Neural progenitor cell (in vitro differentiated cells): ENCODE measurements at regions not wholly inside any gene's neighbourhood (a gene's known extent, or its start where the extent isn't known, plus 50 kb on each side); places are given as distances from the start of the nearest gene placed in this dataset.

Experiments used
- DNase-seq: peaks from one replicate; pipeline ENCODE4 v3.0.0-alpha.2; 2016; ENCODE audit warnings: low spot score
- H2AFZ ChIP-seq: fragments of 200-600 bp; sonication (generic); replicated peaks from 2 replicates; pipeline ENCODE4 v1.6.1; 2016; ENCODE audit warnings: antibody characterized with exemption
- H3F3A ChIP-seq: fragments of 200-600 bp; sonication (generic); 2 replicates; pipeline ENCODE4 v1.6.1; 2016; ENCODE audit warnings: antibody characterized with exemption, low read depth
- H3K27ac ChIP-seq: fragments of 200-600 bp; sonication (generic); 2 replicates; pipeline ENCODE4 v1.5.1; 2016; ENCODE audit warnings: mild to moderate bottlenecking
- H3K27me3 ChIP-seq: fragments of 200-600 bp; sonication (generic); 2 replicates; pipeline ENCODE4 v1.6.1; 2016; ENCODE audit warnings: mild to moderate bottlenecking, moderate library complexity
- H3K36me3 ChIP-seq: fragments of 200-600 bp; sonication (generic); 2 replicates; pipeline ENCODE4 v1.5.1; 2016
- H3K4me1 ChIP-seq: fragments of 200-600 bp; sonication (generic); 2 replicates; pipeline ENCODE4 v1.6.1; 2016; ENCODE audit warnings: mixed run types
- H3K4me2 ChIP-seq: fragments of 200-600 bp; sonication (generic); 2 replicates; pipeline ENCODE4 v1.6.1; 2016
- H3K4me3 ChIP-seq: fragments of 200-600 bp; sonication (generic); 2 replicates; pipeline ENCODE4 v1.5.1; 2016
- H3K79me2 ChIP-seq: fragments of 200-600 bp; sonication (generic); 2 replicates; pipeline ENCODE4 v1.6.1; 2016; ENCODE audit warnings: low read depth
- H3K9ac ChIP-seq: fragments of 200-600 bp; sonication (generic); 2 replicates; pipeline ENCODE4 v1.6.1; 2016
- H3K9me3 ChIP-seq: fragments of 200-600 bp; sonication (generic); 2 replicates; pipeline ENCODE4 v1.5.1; 2016; ENCODE audit warnings: low read depth
- H4K20me1 ChIP-seq: fragments of 200-600 bp; sonication (generic); 2 replicates; pipeline ENCODE4 v1.6.1; 2016; ENCODE audit warnings: low read depth
- H3K27ac Mint-ChIP-seq: 3 replicates; pipeline ENCODE4 v1.8.0; 2021; ENCODE audit warnings: mixed read lengths
- H3K27me3 Mint-ChIP-seq: 2 replicates; pipeline ENCODE4 v1.8.0; 2022; ENCODE audit warnings: low read depth, mild to moderate bottlenecking, inconsistent platforms, moderate library complexity, mixed read lengths; ENCODE audit not compliant: insufficient read depth
- H3K36me3 Mint-ChIP-seq: 3 replicates; pipeline ENCODE4 v1.8.0; 2021; ENCODE audit warnings: mixed read lengths
- H3K4me1 Mint-ChIP-seq: 3 replicates; pipeline ENCODE4 v1.8.0; 2021; ENCODE audit warnings: mixed read lengths
- H3K4me3 Mint-ChIP-seq: 3 replicates; pipeline ENCODE4 v1.8.0; 2021; ENCODE audit warnings: mild to moderate bottlenecking, moderate library complexity, mixed read lengths
- H3K9me3 Mint-ChIP-seq: 3 replicates; pipeline ENCODE4 v1.8.0; 2020; ENCODE audit warnings: mixed read lengths
- EZH2 ChIP-seq: fragments of 200-600 bp; sonication (generic); IDR thresholded peaks from 2 replicates; pipeline ENCODE4 v1.6.1; 2017; ENCODE audit warnings: antibody characterized with exemption, mild to moderate bottlenecking, moderate library complexity
- EZH2phosphoT487 ChIP-seq: fragments of 200-600 bp; sonication (generic); IDR thresholded peaks from 2 replicates; pipeline ENCODE4 v1.6.1; 2017; ENCODE audit warnings: antibody characterized with exemption
- TF ChIP-seq, protein P1 (sequence below): fragments of 200-600 bp; sonication (generic); IDR thresholded peaks from 2 replicates; pipeline ENCODE4 v1.5.1; 2017; ENCODE audit warnings: antibody characterized with exemption, mild to moderate bottlenecking

DNA sequence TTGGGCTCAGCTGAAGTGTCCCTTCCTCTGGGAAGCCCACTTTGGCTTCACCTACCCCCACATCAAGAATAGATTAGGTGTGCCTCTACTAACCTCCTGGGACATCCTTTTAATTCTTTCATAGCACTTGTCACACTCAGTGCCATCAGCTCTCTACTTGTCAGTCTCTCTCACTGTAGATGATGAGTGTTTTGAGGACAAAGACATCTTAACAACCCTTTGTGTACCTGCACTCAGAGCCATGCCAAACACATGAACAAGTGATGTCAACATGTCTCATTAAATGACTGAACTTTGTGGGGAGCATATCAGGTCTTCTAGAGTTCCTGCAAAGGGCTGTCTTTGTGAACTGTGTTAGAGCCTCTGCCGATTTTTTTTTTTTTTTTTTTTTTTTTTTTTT, 87.0 kb upstream of the AMOTL1 start:
- no peak overlapping the region for H3K4me3 Mint-ChIP-seq
- Histone ChIP-seq H3K27me3 (no peaks in the 10 kb centered on the region), H3F3A (no peaks in the 10 kb centered on the region), H3K4me1 (peaks cover 7% of the 10 kb centered on the region), H3K9ac (no peak overlapping the region), H3K79me2 (no peaks in the 10 kb centered on the region), H3K9me3 (peaks cover 6% of the 10 kb centered on the region), H4K20me1 (no peaks in the 10 kb centered on the region), H3K36me3 (no peaks in the 10 kb centered on the region), H3K4me3 (no peak overlapping the region), H3K27ac (no peak overlapping the region), H3K4me2 (no peak overlapping the region), H2AFZ (no peak overlapping the region)
- H3K27ac Mint-ChIP-seq, result no peak overlapping the region
- TF ChIP-seq, protein P1, sequence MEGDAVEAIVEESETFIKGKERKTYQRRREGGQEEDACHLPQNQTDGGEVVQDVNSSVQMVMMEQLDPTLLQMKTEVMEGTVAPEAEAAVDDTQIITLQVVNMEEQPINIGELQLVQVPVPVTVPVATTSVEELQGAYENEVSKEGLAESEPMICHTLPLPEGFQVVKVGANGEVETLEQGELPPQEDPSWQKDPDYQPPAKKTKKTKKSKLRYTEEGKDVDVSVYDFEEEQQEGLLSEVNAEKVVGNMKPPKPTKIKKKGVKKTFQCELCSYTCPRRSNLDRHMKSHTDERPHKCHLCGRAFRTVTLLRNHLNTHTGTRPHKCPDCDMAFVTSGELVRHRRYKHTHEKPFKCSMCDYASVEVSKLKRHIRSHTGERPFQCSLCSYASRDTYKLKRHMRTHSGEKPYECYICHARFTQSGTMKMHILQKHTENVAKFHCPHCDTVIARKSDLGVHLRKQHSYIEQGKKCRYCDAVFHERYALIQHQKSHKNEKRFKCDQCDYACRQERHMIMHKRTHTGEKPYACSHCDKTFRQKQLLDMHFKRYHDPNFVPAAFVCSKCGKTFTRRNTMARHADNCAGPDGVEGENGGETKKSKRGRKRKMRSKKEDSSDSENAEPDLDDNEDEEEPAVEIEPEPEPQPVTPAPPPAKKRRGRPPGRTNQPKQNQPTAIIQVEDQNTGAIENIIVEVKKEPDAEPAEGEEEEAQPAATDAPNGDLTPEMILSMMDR, result no peak
- TF ChIP-seq EZH2phosphoT487 (no peak), EZH2 (no peak)
- no peaks in the 10 kb centered on the region for H3K4me1 Mint-ChIP-seq
- no peaks in the 10 kb centered on the region for H3K36me3 Mint-ChIP-seq
- H3K27me3 Mint-ChIP-seq, result peaks cover 2% of the 10 kb centered on the region
- DNase-seq, result no peak
- H3K9me3 Mint-ChIP-seq, result peaks cover 5% of the 10 kb centered on the region

DNA sequence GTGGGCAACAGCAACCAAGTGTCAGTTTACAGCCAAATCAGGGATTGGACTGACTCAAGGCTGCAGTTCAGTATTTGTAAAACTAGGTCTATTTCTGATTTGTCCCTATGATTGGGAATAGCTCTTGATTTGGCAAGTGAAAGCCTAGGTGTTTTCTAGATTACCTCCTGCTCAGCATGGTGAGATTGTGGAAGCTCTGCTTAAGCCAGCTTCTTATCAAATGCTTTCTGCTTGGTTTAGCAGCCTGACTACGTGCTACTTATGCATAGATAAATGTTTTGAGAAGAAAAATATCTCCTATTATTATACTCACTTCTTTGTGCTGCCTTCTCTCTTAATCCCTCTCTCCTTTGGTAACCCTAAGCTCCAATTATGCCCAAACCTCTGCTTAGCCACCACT, 86.3 kb upstream of the AMOTL1 start:
- H3K4me2 ChIP-seq, result no peak overlapping the region
- no peak overlapping the region for H3K4me3 Mint-ChIP-seq
- H3K36me3 ChIP-seq, result no peaks in the 10 kb centered on the region
- no peaks in the 10 kb centered on the region for H3K79me2 ChIP-seq
- H3K4me1 ChIP-seq, result peaks cover 7% of the 10 kb centered on the region
- no peaks in the 10 kb centered on the region for H3K36me3 Mint-ChIP-seq
- no peak overlapping the region for H3K9ac ChIP-seq
- H4K20me1 ChIP-seq, result no peaks in the 10 kb centered on the region
- H3K4me3 ChIP-seq, result no peak overlapping the region
- H3F3A ChIP-seq, result no peaks in the 10 kb centered on the region
- H3K27ac ChIP-seq, result no peak overlapping the region
- no peaks in the 10 kb centered on the region for H3K4me1 Mint-ChIP-seq
- H3K27ac Mint-ChIP-seq, result no peak overlapping the region
- no peak overlapping the region for H2AFZ ChIP-seq
- H3K27me3 Mint-ChIP-seq, result peaks cover 2% of the 10 kb centered on the region
- DNase-seq, result no peak
- TF ChIP-seq EZH2phosphoT487 (no peak), EZH2 (no peak)
- TF ChIP-seq, protein P1, result no peak
- H3K9me3 Mint-ChIP-seq, result peaks cover 5% of the 10 kb centered on the region
- H3K9me3 ChIP-seq, result peaks cover 9% of the 10 kb centered on the region
- no peaks in the 10 kb centered on the region for H3K27me3 ChIP-seq

DNA sequence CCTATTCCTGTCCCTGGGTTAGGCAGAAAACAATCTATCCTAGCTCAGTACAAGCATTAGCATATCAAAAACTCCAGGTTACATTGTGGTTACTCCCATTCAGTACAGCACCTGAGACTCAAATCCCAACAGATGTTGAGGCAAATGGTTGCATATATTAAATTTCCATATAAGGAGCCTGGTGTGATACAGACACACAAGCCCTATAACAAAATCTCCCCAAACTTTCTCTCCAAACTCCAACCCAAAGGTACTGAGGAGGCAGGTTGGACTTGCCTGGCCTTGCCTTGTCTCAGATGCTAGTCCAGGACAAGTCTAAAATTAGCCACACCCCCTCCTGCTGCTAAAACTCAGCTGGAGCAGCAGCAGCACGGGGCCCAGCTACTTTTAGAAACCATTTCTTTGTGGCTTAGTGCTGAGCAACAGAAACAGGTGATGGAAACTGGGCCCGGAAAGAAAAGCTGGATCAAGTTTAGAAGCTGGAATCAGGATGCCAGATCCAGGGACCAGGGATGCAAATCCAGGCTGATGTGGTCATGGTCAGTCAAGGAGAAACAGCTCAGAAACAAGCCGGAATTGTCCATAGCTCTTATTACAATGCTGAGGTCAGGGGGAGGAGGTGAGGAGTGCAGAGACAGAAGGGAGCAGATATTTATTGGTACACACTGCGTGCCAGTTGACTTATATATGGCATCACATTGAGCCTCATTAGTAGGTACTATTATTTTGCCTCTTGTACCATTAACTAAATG, 73.7 kb upstream of the AMOTL1 start:
- no peak overlapping the region for H3K27ac Mint-ChIP-seq
- H3F3A ChIP-seq, result no peaks in the 10 kb centered on the region
- no peaks in the 10 kb centered on the region for H3K36me3 ChIP-seq
- H3K9ac ChIP-seq, result no peak overlapping the region
- TF ChIP-seq, protein P1, result no peak
- TF ChIP-seq EZH2 (no peak), EZH2phosphoT487 (no peak)
- peaks cover 11% of the 10 kb centered on the region for H3K4me1 ChIP-seq
- H3K4me3 ChIP-seq, result no peak overlapping the region
- H3K9me3 Mint-ChIP-seq, result no peaks in the 10 kb centered on the region
- H3K4me1 Mint-ChIP-seq, result peaks cover 7% of the 10 kb centered on the region
- H3K36me3 Mint-ChIP-seq, result no peaks in the 10 kb centered on the region
- H3K9me3 ChIP-seq, result no peaks in the 10 kb centered on the region
- no peak overlapping the region for H2AFZ ChIP-seq
- H3K4me2 ChIP-seq, result no peak overlapping the region
- H3K27ac ChIP-seq, result no peak overlapping the region
- H3K79me2 ChIP-seq, result no peaks in the 10 kb centered on the region
- H3K4me3 Mint-ChIP-seq, result no peak overlapping the region
- H4K20me1 ChIP-seq, result no peaks in the 10 kb centered on the region
- DNase-seq, result no peak
- H3K27me3 ChIP-seq, result no peaks in the 10 kb centered on the region
- H3K27me3 Mint-ChIP-seq, result peaks cover 3% of the 10 kb centered on the region
